Epithelial cell of esophagus (primary cell): ENCODE measurements at regions not wholly inside any gene's neighbourhood (a gene's known extent, or its start where the extent isn't known, plus 50 kb on each side); places are given as distances from the start of the nearest gene placed in this dataset.

Experiments used
- DNase-seq: peaks from one replicate; pipeline ENCODE4 v3.0.0; 2010; ENCODE audit warnings: low read depth
- H3K4me3 ChIP-seq: 2 replicates; pipeline ENCODE4 v1.5.1; 2011; ENCODE audit warnings: mild to moderate bottlenecking, low read length, control low read depth
- TF ChIP-seq, protein P1 (sequence below): IDR thresholded peaks from 2 replicates; pipeline ENCODE4 v1.5.1; 2011; ENCODE audit warnings: low read depth, mild to moderate bottlenecking, low read length, control low read depth, inconsistent platforms; ENCODE audit not compliant: insufficient read depth; ENCODE audit errors: missing control alignments

DNA sequence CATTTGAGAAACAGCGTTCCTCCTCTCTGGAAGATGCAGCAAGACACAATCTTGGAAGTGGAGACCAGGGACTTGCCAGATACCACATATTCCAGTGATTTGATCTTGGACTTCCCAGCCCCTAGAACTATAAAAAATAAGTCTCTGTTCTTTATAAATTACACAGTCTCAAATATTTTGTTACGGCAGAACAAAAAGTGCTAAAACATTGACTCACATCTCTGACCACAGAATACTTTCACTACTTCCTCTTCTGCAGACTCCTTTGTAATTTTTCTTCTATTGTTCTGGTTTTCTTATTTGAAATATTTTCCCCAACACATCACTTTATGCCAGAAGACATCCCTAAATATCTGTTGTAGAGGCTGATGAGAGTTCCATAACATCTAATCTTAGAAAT, 706.1 kb upstream of the CDH18 start:
- DNase-seq: peak; percentile 11
- TF ChIP-seq, protein P1, sequence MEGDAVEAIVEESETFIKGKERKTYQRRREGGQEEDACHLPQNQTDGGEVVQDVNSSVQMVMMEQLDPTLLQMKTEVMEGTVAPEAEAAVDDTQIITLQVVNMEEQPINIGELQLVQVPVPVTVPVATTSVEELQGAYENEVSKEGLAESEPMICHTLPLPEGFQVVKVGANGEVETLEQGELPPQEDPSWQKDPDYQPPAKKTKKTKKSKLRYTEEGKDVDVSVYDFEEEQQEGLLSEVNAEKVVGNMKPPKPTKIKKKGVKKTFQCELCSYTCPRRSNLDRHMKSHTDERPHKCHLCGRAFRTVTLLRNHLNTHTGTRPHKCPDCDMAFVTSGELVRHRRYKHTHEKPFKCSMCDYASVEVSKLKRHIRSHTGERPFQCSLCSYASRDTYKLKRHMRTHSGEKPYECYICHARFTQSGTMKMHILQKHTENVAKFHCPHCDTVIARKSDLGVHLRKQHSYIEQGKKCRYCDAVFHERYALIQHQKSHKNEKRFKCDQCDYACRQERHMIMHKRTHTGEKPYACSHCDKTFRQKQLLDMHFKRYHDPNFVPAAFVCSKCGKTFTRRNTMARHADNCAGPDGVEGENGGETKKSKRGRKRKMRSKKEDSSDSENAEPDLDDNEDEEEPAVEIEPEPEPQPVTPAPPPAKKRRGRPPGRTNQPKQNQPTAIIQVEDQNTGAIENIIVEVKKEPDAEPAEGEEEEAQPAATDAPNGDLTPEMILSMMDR: no peak

DNA sequence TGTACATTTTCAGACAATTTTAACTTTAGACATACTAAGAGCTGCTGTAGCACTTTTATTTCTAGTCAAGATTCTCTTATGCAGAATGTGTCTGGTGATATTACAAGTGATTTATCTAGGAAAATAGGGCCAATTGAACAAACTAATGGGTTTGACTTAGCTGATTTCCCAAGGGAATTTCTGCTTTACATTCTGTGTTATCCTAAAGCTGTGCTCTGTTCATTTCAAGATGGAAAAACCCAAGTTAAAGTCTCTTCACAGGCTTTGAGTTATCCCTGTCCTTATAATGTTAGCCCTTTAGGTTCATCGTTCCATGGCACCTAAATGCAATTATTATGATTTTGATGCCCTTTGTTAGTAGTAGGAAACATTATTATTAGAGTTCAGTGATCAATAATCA, 704.9 kb upstream of the CDH18 start:
- TF ChIP-seq, protein P1: no peak
- no peak for DNase-seq
- no peak overlapping the region for H3K4me3 ChIP-seq

More for the DNA sequence above, 706.1 kb upstream of the CDH18 start:
- no peak overlapping the region for H3K4me3 ChIP-seq

DNA sequence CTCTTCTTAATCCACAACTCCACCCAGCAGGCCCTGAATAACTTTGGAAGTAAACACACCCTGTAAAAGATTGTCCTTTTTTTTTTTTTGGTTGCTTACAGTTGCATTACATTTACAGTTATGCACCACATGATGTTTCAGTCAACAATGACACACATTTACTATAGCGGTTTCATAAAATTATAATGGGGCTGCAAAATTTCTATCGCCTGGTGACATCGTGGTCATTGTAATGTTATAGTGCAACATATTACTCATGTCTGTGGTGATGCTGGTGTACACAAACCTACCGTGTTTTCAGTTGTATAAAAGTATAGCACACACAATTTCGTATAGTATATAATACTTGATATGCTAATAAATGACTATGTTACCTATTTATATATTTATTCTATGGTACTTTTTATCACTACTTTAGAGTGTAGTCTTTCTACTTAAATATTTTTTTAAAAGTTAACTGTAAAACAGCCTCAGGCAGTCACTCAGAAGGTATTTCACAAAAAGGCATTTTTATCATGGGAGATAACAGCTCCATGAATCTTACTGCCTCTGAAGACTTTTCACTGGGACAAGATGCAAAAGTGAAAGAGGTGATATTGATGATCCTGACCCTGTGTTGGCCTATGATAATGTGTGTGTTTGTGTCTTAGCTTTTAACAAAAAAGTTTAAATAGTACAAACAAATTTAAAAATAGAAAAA, 695.4 kb upstream of the CDH18 start:
- H3K4me3 ChIP-seq: no peak overlapping the region
- TF ChIP-seq, protein P1: no peak
- peak; percentile 10 for DNase-seq

DNA sequence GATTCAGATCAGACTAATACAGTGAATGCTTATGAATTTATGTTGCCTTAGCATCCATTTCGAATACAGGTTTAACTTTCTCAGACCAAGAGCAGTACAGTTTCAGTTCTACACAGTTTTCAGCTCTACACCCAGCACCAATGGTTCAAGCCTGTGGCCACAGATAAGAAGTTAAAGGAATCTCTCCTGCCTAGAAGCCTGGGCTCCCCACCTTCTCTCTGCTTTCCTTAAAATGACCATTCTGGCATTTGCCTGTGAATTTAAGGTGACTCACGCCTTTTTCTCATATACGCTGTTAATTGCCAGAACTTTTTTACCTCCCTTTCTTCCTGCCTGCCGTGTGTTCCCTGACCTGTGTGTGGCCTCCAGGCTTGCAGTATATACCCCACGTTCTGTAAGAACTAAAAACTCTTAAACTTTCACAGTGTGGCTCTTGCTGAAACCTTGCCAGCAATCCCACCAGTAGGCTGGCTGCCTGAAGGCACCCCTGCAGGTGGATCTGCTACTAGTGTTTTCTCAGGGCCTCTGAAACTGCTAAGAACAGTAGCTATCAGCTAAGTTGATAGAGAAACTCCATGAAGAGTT, 692.8 kb upstream of the CDH18 start:
- TF ChIP-seq, protein P1: no peak
- H3K4me3 ChIP-seq: no peak overlapping the region
- peak; percentile 46 for DNase-seq

DNA sequence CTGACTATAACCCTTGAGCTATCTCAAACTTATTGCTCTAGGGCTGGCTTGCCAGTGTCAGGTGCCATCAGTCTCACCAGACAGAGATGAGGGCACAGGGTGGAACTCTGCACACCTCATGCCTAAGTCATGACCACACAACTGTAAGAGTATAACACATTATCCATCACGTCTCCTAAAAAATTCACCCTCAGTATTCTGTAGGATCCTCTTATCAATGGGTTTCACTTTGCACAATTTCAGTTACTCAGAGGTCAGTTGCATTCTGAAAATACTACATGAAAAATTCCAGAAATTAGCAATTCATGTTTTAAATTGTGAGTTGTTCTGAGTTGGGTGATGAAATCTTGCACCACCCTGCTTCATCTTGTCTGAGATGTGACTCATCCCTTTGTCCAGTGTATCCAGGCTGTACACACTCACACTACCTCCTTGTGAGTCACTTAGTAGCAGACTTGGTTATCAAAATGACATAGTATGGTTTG, 690.9 kb upstream of the CDH18 start:
- H3K4me3 ChIP-seq: no peak overlapping the region
- DNase-seq: peak; percentile 99
- TF ChIP-seq, protein P1: no peak

DNA sequence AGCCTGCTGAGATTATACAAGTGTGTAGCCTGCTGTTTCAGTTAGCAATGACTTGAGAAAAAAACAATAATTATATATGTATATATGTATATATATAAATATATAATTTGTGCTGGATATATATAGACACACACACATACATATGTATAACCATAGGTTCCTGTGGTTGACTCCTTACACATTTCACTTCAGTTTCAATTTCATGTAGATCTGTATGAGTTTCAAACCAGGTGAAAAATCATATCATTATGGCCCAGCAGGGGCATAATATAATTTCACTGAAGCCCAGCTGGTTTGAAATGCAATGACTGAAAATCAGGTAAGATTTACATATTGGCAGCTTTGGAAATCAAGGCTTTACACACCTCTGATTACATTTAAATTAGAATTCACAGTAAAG, 690.4 kb upstream of the CDH18 start:
- TF ChIP-seq, protein P1: no peak
- H3K4me3 ChIP-seq: no peak overlapping the region
- no peak for DNase-seq
